ENCODE measurements at regions not wholly inside any gene's neighbourhood (a gene's known extent, or its start where the extent isn't known, plus 50 kb on each side); places are given as distances from the start of the nearest gene placed in this dataset.

- Mint-ChIP-seq H3K27ac (no peak overlapping the region), H3K4me3 (no peak overlapping the region)
Observed at GRCh38 chr6:96276305-96276704, 245.3 kb upstream of the UFL1 start.

GRCh38 chr6:96276856-96277255 is 244.8 kb upstream of the UFL1 start:
- Mint-ChIP-seq H3K4me3 (no peak overlapping the region), H3K27ac (no peak overlapping the region), H3K4me1 (ENCODE audit: low read depth) (no peaks in the 10 kb centered on the region), H3K27me3 (peaks cover 4% of the 10 kb centered on the region), H3K36me3 (ENCODE audit: low read depth) (no peaks in the 10 kb centered on the region), H3K9me3 (peaks cover 5% of the 10 kb centered on the region)
- DNase-seq: no peak

More at GRCh38 chr6:96276305-96276704, 245.3 kb upstream of the UFL1 start:
- Mint-ChIP-seq H3K36me3 (ENCODE audit: low read depth) (no peaks in the 10 kb centered on the region), H3K27me3 (peaks cover 2% of the 10 kb centered on the region), H3K4me1 (ENCODE audit: low read depth) (no peaks in the 10 kb centered on the region), H3K9me3 (peaks cover 5% of the 10 kb centered on the region)
- no peak for DNase-seq

- Mint-ChIP-seq H3K4me3 (no peak overlapping the region), H3K27me3 (peaks cover 4% of the 10 kb centered on the region), H3K36me3 (ENCODE audit: low read depth) (no peaks in the 10 kb centered on the region), H3K9me3 (no peaks in the 10 kb centered on the region), H3K4me1 (ENCODE audit: low read depth) (no peaks in the 10 kb centered on the region), H3K27ac (no peak overlapping the region)
- no peak for DNase-seq
Observed at GRCh38 chr6:96279084-96279483, 242.5 kb upstream of the UFL1 start.

GRCh38 chr6:96286503-96286902 is 235.1 kb upstream of the UFL1 start:
- Mint-ChIP-seq H3K4me1 (ENCODE audit: low read depth) (no peaks in the 10 kb centered on the region), H3K9me3 (no peaks in the 10 kb centered on the region), H3K4me3 (no peak overlapping the region), H3K27ac (no peak overlapping the region), H3K36me3 (ENCODE audit: low read depth) (no peaks in the 10 kb centered on the region), H3K27me3 (peaks cover 23% of the 10 kb centered on the region)
- DNase-seq: no peak

GRCh38 chr6:96299525-96299924 is 222.1 kb upstream of the UFL1 start:
- H3K9me3 Mint-ChIP-seq: no peaks in the 10 kb centered on the region
- no peaks in the 10 kb centered on the region for H3K4me1 Mint-ChIP-seq (ENCODE audit: low read depth)
- H3K4me3 Mint-ChIP-seq: no peak overlapping the region
- no peak overlapping the region for H3K27ac Mint-ChIP-seq
- no peaks in the 10 kb centered on the region for H3K27me3 Mint-ChIP-seq
- no peaks in the 10 kb centered on the region for H3K36me3 Mint-ChIP-seq (ENCODE audit: low read depth)
- DNase-seq: no peak

- Mint-ChIP-seq H3K27ac (no peak overlapping the region), H3K4me1 (ENCODE audit: low read depth) (peaks cover 2% of the 10 kb centered on the region), H3K9me3 (no peaks in the 10 kb centered on the region), H3K27me3 (no peaks in the 10 kb centered on the region), H3K4me3 (no peak overlapping the region), H3K36me3 (ENCODE audit: low read depth) (no peaks in the 10 kb centered on the region)
- no peak for DNase-seq
Observed at GRCh38 chr6:96301023-96301422, 220.6 kb upstream of the UFL1 start.

- H3K27ac Mint-ChIP-seq: no peak overlapping the region
- no peak overlapping the region for H3K4me3 Mint-ChIP-seq
- no peaks in the 10 kb centered on the region for H3K36me3 Mint-ChIP-seq (ENCODE audit: low read depth)
- H3K9me3 Mint-ChIP-seq: no peaks in the 10 kb centered on the region
- no peak for DNase-seq
- H3K27me3 Mint-ChIP-seq: no peaks in the 10 kb centered on the region
- peaks cover 2% of the 10 kb centered on the region for H3K4me1 Mint-ChIP-seq (ENCODE audit: low read depth)
Observed at GRCh38 chr6:96301781-96302180, 219.8 kb upstream of the UFL1 start.

GRCh38 chr6:96302991-96303390 is 218.6 kb upstream of the UFL1 start:
- no peak overlapping the region for H3K4me3 Mint-ChIP-seq
- no peaks in the 10 kb centered on the region for H3K27me3 Mint-ChIP-seq

GRCh38 chr6:96304997-96305396 is 216.6 kb upstream of the UFL1 start:
- DNase-seq: no peak
- no peaks in the 10 kb centered on the region for H3K36me3 Mint-ChIP-seq (ENCODE audit: low read depth)
- H3K27ac Mint-ChIP-seq: no peak overlapping the region
- no peak overlapping the region for H3K4me3 Mint-ChIP-seq
- peaks cover 2% of the 10 kb centered on the region for H3K4me1 Mint-ChIP-seq (ENCODE audit: low read depth)
- no peaks in the 10 kb centered on the region for H3K9me3 Mint-ChIP-seq
- no peaks in the 10 kb centered on the region for H3K27me3 Mint-ChIP-seq

More at GRCh38 chr6:96302991-96303390, 218.6 kb upstream of the UFL1 start:
- Mint-ChIP-seq H3K27ac (no peak overlapping the region), H3K36me3 (ENCODE audit: low read depth) (no peaks in the 10 kb centered on the region), H3K4me1 (ENCODE audit: low read depth) (peaks cover 2% of the 10 kb centered on the region), H3K9me3 (no peaks in the 10 kb centered on the region)
- DNase-seq: no peak

- no peak for DNase-seq
- Mint-ChIP-seq H3K4me3 (no peak overlapping the region), H3K36me3 (ENCODE audit: low read depth) (no peaks in the 10 kb centered on the region), H3K27ac (no peak overlapping the region), H3K4me1 (ENCODE audit: low read depth) (no peaks in the 10 kb centered on the region), H3K27me3 (no peaks in the 10 kb centered on the region), H3K9me3 (no peaks in the 10 kb centered on the region)
Observed at GRCh38 chr6:96330884-96331283, 190.7 kb upstream of the UFL1 start.

- H3K27me3 Mint-ChIP-seq: no peaks in the 10 kb centered on the region
- no peaks in the 10 kb centered on the region for H3K4me1 Mint-ChIP-seq (ENCODE audit: low read depth)
- H3K9me3 Mint-ChIP-seq: peaks cover 5% of the 10 kb centered on the region
- no peak overlapping the region for H3K4me3 Mint-ChIP-seq
- no peak for DNase-seq
- H3K27ac Mint-ChIP-seq: no peak overlapping the region
- no peaks in the 10 kb centered on the region for H3K36me3 Mint-ChIP-seq (ENCODE audit: low read depth)
Observed at GRCh38 chr6:96340164-96340563, 181.4 kb upstream of the UFL1 start.

GRCh38 chr6:96345501-96345900 is 176.1 kb upstream of the UFL1 start:
- no peak overlapping the region for H3K27ac Mint-ChIP-seq
- H3K4me3 Mint-ChIP-seq: no peak overlapping the region
- no peak for DNase-seq
- H3K36me3 Mint-ChIP-seq (ENCODE audit: low read depth): no peaks in the 10 kb centered on the region
- peaks cover 5% of the 10 kb centered on the region for H3K9me3 Mint-ChIP-seq
- H3K4me1 Mint-ChIP-seq (ENCODE audit: low read depth): no peaks in the 10 kb centered on the region
- peaks cover 6% of the 10 kb centered on the region for H3K27me3 Mint-ChIP-seq

GRCh38 chr6:96381246-96381645 is 140.4 kb upstream of the UFL1 start:
- peaks cover 5% of the 10 kb centered on the region for H3K27me3 Mint-ChIP-seq
- no peak overlapping the region for H3K4me3 Mint-ChIP-seq
- no peaks in the 10 kb centered on the region for H3K4me1 Mint-ChIP-seq (ENCODE audit: low read depth)
- H3K27ac Mint-ChIP-seq: no peak overlapping the region
- DNase-seq: no peak
- H3K9me3 Mint-ChIP-seq: no peaks in the 10 kb centered on the region
- no peaks in the 10 kb centered on the region for H3K36me3 Mint-ChIP-seq (ENCODE audit: low read depth)

- H3K27me3 Mint-ChIP-seq: peaks cover 9% of the 10 kb centered on the region
- DNase-seq: no peak
- no peaks in the 10 kb centered on the region for H3K9me3 Mint-ChIP-seq
- no peaks in the 10 kb centered on the region for H3K36me3 Mint-ChIP-seq (ENCODE audit: low read depth)
- H3K4me1 Mint-ChIP-seq (ENCODE audit: low read depth): peaks cover 9% of the 10 kb centered on the region
- H3K27ac Mint-ChIP-seq: no peak overlapping the region
- H3K4me3 Mint-ChIP-seq: no peak overlapping the region
Observed at GRCh38 chr6:96391776-96392360, 129.7 kb upstream of the UFL1 start.

GRCh38 chr6:96394727-96395126 is 126.9 kb upstream of the UFL1 start:
- no peaks in the 10 kb centered on the region for H3K36me3 Mint-ChIP-seq (ENCODE audit: low read depth)
- peaks cover 9% of the 10 kb centered on the region for H3K27me3 Mint-ChIP-seq
- no peak overlapping the region for H3K27ac Mint-ChIP-seq
- H3K9me3 Mint-ChIP-seq: no peaks in the 10 kb centered on the region
- H3K4me3 Mint-ChIP-seq: no peak overlapping the region
- H3K4me1 Mint-ChIP-seq (ENCODE audit: low read depth): peaks cover 9% of the 10 kb centered on the region
- no peak for DNase-seq

- Mint-ChIP-seq H3K27ac (no peak overlapping the region), H3K36me3 (ENCODE audit: low read depth) (no peaks in the 10 kb centered on the region), H3K27me3 (peaks cover 9% of the 10 kb centered on the region), H3K4me3 (no peak overlapping the region), H3K9me3 (peaks cover 2% of the 10 kb centered on the region), H3K4me1 (ENCODE audit: low read depth) (no peaks in the 10 kb centered on the region)
- DNase-seq: no peak
Observed at GRCh38 chr6:96410467-96410866, 111.1 kb upstream of the UFL1 start.
